Pancreas (tissue), 10 donors: ENCODE measurements at regions not wholly inside any gene's neighbourhood (a gene's known extent, or its start where the extent isn't known, plus 50 kb on each side); places are given as distances from the start of the nearest gene placed in this dataset.

Experiments
- ATAC-seq, 4 donors: fragments of 200-7000 bp; cut with Tn5 transposase; one replicate each; pipeline versions ENCODE4 v1.8.0 to v1.9.1; 2020; ENCODE audit warnings: mild to moderate bottlenecking in 4 of 4, moderate library complexity in 4 of 4
- DNase-seq, 6 donors: peaks; one replicate each; pipeline ENCODE4 v3.0.0-alpha.2; 2020
- FAIRE-seq: peaks from 2 replicates; lab custom pipeline; 2012; peaks lifted over from hg19 to GRCh38; lab: Jason Lieb, UNC
- H3K27ac ChIP-seq, 4 donors: fragments of 200-600 bp; sonication (generic); 1 replicate in 3 of 4; 2 replicates in 1 of 4; pipeline versions ENCODE4 v1.5.0 to v1.8.0; 2020
- H3K27me3 ChIP-seq, 4 donors: fragments of 200-600 bp; one replicate each; pipeline ENCODE4 v1.8.0; 2021
- H3K36me3 ChIP-seq, 3 donors: fragments of 200-600 bp; sonication (generic) in 1 of 3; one replicate each; pipeline versions ENCODE4 v1.5.0 to v1.8.0; 2020 to 2021
- H3K4me1 ChIP-seq, 3 donors: fragments of 200-600 bp; one replicate each; pipeline ENCODE4 v1.8.0; 2021
- H3K4me3 ChIP-seq, 4 donors: fragments of 200-600 bp; sonication (generic) in 2 of 4; one replicate each; pipeline versions ENCODE4 v1.5.0 to v1.8.0; 2020 to 2021
- H3K9me3 ChIP-seq, 4 donors: fragments of 200-600 bp; one replicate each; pipeline ENCODE4 v1.8.0; 2021
- CTCF ChIP-seq, 4 donors: fragments of 200-600 bp; sonication (generic) in 3 of 4; IDR thresholded peaks; one replicate each; pipeline versions ENCODE4 v1.5.0 to v1.8.0; 2021; ENCODE audit warnings: antibody characterized with exemption in 4 of 4
- WGBS, 2 donors: extraction: QIAGEN DNeasy Blood & Tissue Kit; methylation state at CpG; one replicate each; pipeline ENCODE4 v1.1.7; 2013; 5-methylcytosine and 5-hydroxymethylcytosine counted together
- intact Hi-C, 3 donors: fragments of 100-400 bp; cut with DNase I; formaldehyde crosslinking; loops; one replicate each; pipeline versions ENCODE4 v1.11.1 to v1.14.2; 2022
- donor health status: healthy with polysubstance abuse.
- donor health status: DM: no; HTN: no; CAD: no; lungs with moderate emphysema.
- donor health status: DM: no; HTN: no; CAD: no.
- donor health status: control.
- donor health status: control.
- donor health status: Bipolar disorder and iron deficiency.
- donor health status: DM: yes; HTN: yes; CAD: no.
- donor health status: DM: no; HTN: no; CAD: no.
- donor health status: DM: no; HTN: no; CAD: no.
- donor health status: DM: yes; HTN: yes; CAD: no.

GRCh38 chr20:40109136-40109535, 579.9 kb downstream of the MAFB start:
- no peaks in the 10 kb centered on the region for H3K36me3 ChIP-seq
- H3K27ac ChIP-seq = no peak overlapping the region
- ATAC-seq = no peak
- H3K4me3 ChIP-seq = no peak overlapping the region
- H3K9me3 ChIP-seq = no peaks in the 10 kb centered on the region
- intact Hi-C loops = no loop called here
- H3K27me3 ChIP-seq = no peaks in the 10 kb centered on the region
- no peak for TF ChIP-seq CTCF (IDR thresholded peaks at IDR 0.05)
- DNase-seq = peak in 1 of 6 donors; percentile 14
- FAIRE-seq = no peak
- H3K4me1 ChIP-seq = no peaks in the 10 kb centered on the region
- WGBS, 2 donors = 35 to 38% methylated on average over 5 of the region's 5 CpGs

- no peak for DNase-seq
- FAIRE-seq = no peak
- intact Hi-C loops = no loop called here
- no peaks in the 10 kb centered on the region for H3K27me3 ChIP-seq
- no peak overlapping the region for H3K27ac ChIP-seq
- H3K36me3 ChIP-seq = no peaks in the 10 kb centered on the region
- no peak overlapping the region for H3K4me3 ChIP-seq
- TF ChIP-seq CTCF (IDR thresholded peaks at IDR 0.05) = no peak
- no peaks in the 10 kb centered on the region for H3K4me1 ChIP-seq
- ATAC-seq = no peak
- 85 to 89% methylated on average over 7 of the region's 7 CpGs for WGBS, 2 donors
- H3K9me3 ChIP-seq = no peaks in the 10 kb centered on the region
Observed at GRCh38 chr20:40108321-40108720, 580.7 kb downstream of the MAFB start.

- Histone ChIP-seq H3K27ac (no peak overlapping the region), H3K36me3 (no peaks in the 10 kb centered on the region), H3K27me3 (no peaks in the 10 kb centered on the region), H3K4me3 (no peak overlapping the region), H3K9me3 (no peaks in the 10 kb centered on the region), H3K4me1 (no peaks in the 10 kb centered on the region)
- intact Hi-C loops = no loop called here
- FAIRE-seq (no peak), ATAC-seq (no peak), DNase-seq (no peak)
- TF ChIP-seq CTCF (IDR thresholded peaks at IDR 0.05) = no peak
- WGBS, 2 donors = 64 to 77% methylated on average over 5 of the region's 5 CpGs
Observed at GRCh38 chr20:40104959-40105358, 584.1 kb downstream of the MAFB start.

GRCh38 chr20:40103420-40103819, 585.6 kb downstream of the MAFB start:
- WGBS, 2 donors = 52 to 75% methylated on average over 3 of the region's 3 CpGs
- Histone ChIP-seq H3K4me3 (no peak overlapping the region), H3K36me3 (no peaks in the 10 kb centered on the region), H3K9me3 (no peaks in the 10 kb centered on the region), H3K27ac (no peak overlapping the region), H3K4me1 (no peaks in the 10 kb centered on the region), H3K27me3 (no peaks in the 10 kb centered on the region)
- TF ChIP-seq CTCF (IDR thresholded peaks at IDR 0.05) = no peak
- DNase-seq (no peak), ATAC-seq (peak in 1 of 4 donors; percentile 16), FAIRE-seq (no peak)
- intact Hi-C loops = no loop called here

GRCh38 chr20:40101560-40101959, 587.5 kb downstream of the MAFB start:
- DNase-seq (no peak), FAIRE-seq (no peak), ATAC-seq (no peak)
- Histone ChIP-seq H3K9me3 (no peaks in the 10 kb centered on the region), H3K4me3 (no peak overlapping the region), H3K27me3 (no peaks in the 10 kb centered on the region), H3K27ac (no peak overlapping the region), H3K36me3 (no peaks in the 10 kb centered on the region), H3K4me1 (no peaks in the 10 kb centered on the region)
- WGBS, 2 donors = 32 to 35% methylated on average over 4 of the region's 4 CpGs
- no peak for TF ChIP-seq CTCF (IDR thresholded peaks at IDR 0.05)
- intact Hi-C loops = no loop called here
